GM19463 (cell line): ENCODE measurements at regions not wholly inside any gene's neighbourhood (a gene's known extent, or its start where the extent isn't known, plus 50 kb on each side); places are given as distances from the start of the nearest gene placed in this dataset.
"Not testable (repeated sequence)": the region's sequence is repeated elsewhere in the genome, so short reads cannot be mapped to it uniquely, and the experiment has no call there.

Experiments used
- ATAC-seq: cut with Tn5 transposase; IDR thresholded peaks from one replicate; pipeline ENCODE4 v1.9.1; 2021; ENCODE audit warnings: mild to moderate bottlenecking, moderate library complexity; ENCODE audit not compliant: unreplicated experiment

DNA sequence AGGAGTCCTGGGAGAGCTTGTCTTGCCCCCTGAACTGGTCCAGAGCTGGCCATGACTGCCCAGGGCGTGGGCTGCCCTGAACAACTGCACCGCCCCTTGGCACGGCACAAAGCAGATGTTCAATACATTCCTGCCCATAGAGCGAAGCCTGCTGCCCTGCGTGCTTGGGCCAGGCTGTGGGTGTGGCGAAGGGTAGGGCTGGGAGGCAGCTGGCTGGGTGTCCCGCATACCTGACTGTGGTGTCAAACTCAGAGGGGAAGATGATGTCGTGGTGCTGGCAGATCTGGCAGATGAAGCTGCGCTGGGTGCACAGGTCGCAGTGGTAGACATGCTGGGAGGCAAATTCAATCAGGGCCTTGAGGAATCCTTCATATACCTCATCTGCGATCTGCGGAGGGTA lies 124.2 kb upstream of the SMURF2 start:
- ATAC-seq = no peak

GRCh38 chr17:64785011-64785421 lies 122.9 kb upstream of the SMURF2 start:
- ATAC-seq = no peak

GRCh38 chr17:64784353-64785010 lies 122.4 kb upstream of the SMURF2 start:
- no peak for ATAC-seq

GRCh38 chr17:64783556-64784352 lies 121.6 kb upstream of the SMURF2 start:
- no peak for ATAC-seq

DNA sequence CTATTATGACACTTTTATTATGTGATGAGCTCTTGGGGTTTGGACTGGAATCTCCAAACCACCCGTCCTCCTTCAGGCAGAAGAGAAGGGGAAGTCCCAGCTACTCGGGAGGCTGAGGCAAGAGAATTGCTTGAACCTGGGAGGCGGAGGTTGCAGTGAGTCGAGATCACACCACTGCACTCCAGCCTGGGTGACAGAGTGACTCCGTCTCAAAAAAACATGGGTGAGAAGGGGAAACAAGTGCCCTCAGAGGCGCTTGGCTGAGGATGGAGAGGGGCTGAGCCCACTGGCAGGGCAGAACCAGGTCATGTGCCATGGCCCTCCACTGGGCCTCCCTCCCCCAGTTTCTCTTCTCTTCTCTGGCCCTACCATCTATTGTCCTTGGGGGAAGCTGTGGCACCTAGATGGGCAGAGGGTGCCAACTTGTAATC lies 120.9 kb upstream of the SMURF2 start:
- ATAC-seq = no peak

- ATAC-seq = no peak
Measured at GRCh38 chr17:64781810-64782555, 119.9 kb upstream of the SMURF2 start.

DNA sequence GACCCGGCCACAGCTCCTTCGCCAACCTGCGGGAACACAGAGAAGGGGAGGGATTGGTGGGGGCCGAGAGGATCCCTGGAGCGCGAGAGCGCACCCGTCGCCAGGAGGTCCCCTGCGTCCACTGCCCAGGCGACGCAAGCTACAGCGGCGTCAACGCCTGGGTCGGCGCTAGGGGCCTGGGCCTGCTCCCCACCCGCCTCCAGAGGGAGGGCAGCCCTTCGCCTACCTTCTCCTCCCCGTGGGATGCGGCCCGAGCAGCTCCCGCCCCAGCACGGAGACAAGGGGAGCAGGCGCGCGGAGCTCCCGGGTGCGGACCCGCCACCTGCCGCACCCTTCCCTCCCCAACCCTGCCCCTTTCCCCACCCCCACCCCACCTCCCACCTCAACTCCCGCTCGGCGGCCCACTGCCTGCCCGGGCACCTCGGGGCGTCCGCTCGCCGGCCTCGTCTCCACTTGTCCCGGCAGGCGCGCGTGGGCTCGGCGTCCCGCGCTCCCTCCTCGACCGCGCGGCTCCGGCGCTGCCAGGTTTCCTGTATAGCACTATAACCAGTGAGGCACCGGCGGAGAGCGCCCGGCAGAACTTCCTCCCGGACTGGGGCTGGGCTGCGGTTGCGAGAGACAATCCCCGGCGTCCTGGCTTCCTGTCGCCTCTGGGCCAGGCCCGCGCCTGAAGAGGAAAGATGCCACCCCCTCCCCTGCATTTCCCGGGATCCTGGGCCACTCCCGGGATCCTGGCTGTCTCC lies 119.1 kb upstream of the SMURF2 start:
- no peak for ATAC-seq

GRCh38 chr17:64780096-64781013 lies 118.2 kb upstream of the SMURF2 start:
- no peak for ATAC-seq

DNA sequence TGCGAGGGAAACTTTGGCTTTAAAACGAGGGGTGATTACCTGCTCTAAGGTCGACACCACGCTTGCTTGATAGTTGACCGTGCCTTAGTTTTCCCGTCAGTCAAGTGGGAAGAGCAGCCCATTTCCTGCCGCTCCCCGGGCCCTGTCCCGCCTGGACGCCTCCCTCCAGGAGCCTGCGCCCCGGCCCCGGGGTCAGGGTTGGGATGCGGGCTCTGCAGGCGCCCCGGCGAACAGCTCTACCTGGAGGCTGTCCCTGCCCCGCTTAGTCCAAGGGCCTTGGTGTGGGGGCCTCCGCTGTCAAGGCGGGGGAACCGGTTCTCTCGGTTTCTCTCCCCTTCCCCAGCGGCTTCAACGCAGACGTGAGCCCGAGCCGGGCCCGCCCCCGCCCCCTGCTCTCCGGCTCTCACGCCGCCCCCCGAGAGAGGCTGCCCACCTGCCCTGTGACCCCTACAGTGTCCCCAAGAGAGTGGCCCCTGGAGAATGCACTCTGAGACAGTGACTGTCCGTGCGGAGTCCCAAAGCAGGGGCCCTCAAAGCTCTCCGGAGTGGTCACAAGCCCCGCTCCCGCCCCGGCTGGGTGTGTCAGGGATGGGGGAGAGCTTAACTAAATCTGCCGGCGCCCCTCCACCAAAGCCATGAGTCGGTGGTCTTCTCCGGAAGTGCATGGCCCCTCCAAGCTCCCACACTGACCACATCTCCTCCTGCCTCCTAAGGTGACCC lies 117.4 kb upstream of the SMURF2 start:
- no peak for ATAC-seq

DNA sequence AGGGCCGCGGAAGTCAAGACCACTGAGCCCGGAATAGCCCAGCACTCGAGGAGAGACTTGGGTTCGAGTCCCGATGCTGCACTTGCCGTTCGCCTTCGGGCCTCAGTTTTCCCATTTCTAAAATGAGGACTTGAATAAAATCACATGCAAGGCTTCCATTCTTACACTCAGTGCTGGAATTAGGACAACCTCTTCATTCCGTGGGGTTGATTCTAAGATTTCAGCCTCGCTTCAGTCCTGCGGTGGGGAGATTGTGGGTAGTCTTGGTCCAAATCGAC lies 116.9 kb upstream of the SMURF2 start:
- ATAC-seq = not testable (repeated sequence)

- ATAC-seq = no peak
Measured at GRCh38 chr17:64778240-64779097, 116.4 kb upstream of the SMURF2 start.

DNA sequence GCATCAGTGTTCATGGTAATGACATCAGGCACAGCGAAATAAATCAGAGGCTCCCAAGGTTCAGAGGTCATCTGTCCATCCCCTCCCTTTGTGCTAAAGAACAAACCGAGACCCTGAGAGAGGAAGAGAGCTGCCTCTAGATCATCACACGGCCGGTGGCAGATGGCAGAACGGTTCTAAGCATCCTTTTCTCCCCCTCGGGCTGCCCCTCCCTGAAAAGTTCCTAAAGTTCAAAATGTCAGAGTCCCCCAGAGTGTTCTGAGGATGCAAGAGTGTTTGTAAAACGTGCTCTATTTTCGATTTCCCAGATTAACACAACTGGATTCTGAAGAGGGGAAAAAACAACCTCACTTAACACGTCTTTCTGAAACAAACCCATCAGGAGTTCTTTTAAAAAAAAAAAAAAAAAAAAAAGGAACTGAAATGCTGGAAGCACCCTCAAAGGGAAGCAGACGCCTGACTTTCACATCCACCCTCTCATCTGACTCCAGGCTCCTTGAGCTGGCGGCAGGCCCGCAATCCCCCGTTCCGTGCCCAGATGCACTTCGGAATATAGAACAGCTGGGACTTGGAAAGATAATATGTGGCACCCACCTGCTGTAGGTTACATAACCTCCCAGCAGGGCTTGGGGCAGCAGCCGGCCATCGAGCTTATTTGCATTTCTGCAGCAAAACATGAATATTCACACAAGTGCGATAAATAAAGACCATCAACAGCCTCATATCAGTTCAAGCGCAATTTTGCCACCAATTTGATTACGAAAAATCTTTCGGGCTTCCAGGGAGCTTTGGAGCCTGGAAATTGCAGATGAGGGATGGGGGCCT lies 115.5 kb upstream of the SMURF2 start:
- no peak for ATAC-seq

DNA sequence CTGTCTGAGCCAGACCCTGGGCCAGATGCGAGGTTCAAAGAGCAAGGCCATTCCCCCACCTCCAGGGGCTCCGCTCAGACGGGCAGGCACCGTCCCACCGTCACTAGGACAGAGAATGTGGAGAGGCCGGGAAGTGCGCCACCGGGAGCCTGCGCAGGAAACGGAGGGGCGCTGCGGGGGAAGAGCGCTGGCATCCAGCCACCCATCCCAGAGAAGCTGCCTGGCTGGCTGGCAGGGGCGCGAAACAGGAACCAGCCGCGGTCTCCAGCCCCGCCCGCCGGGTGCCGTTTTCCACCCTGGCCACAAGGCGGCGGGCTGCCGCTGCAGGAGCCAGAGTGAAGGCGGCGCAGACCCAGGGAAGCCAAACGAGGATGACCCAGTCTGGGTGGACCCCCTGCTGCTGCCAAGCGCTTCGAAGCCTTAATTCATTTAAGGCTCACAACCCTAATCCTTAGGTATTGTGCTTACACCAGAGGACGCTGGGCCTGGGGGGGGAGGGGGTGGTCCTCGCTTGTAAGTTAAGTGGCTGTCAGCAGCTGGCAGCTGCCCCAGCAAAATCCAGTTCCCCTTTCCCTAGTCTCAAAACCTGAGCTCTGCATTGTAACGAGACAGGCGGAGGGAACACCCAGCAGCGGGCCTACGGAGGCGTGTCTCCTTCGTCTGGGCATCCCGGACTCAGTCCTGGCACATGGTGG lies 114.8 kb upstream of the SMURF2 start:
- peak; percentile 63 for ATAC-seq

DNA sequence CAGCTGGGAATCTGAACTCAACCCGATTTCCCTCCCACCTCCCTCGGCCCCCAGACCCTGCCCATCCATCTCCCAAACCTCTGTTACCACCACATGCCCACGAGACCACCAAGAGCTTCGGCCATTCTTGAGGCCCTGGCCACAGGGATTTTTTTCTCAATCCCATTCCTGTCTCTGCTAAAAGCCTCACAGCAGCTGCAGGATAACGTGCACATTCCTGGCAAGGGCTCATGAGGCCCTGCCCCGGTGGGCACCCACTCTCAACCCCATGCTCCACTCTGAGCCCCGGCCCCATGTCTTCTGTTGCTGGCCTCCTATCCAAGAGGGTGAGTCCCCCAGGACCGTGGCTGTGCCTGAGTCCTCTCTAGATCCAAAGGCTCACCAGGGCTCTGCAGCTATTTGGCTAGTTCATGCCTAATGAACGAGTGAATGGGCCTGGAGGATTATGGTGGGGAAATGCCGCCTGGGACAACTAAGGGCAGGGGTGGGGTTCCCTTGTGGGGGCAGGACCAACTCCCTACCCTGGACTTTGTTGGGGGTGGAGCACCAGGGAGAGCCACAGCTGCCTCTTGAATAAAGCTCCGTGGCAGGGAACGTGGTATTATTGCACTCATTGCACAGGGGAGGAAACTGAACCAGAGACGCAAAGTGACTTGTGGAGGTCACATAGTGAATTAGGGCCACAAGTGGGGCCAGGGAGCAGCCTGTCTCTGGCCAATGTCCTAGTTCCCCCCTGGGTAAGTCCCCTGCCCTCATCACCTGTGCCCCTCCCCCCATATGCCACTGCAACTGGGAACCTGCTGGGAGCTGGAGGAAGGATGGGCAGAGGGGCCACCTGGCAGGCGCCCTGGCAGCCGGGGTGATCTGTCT lies 113.8 kb upstream of the SMURF2 start:
- ATAC-seq = no peak

DNA sequence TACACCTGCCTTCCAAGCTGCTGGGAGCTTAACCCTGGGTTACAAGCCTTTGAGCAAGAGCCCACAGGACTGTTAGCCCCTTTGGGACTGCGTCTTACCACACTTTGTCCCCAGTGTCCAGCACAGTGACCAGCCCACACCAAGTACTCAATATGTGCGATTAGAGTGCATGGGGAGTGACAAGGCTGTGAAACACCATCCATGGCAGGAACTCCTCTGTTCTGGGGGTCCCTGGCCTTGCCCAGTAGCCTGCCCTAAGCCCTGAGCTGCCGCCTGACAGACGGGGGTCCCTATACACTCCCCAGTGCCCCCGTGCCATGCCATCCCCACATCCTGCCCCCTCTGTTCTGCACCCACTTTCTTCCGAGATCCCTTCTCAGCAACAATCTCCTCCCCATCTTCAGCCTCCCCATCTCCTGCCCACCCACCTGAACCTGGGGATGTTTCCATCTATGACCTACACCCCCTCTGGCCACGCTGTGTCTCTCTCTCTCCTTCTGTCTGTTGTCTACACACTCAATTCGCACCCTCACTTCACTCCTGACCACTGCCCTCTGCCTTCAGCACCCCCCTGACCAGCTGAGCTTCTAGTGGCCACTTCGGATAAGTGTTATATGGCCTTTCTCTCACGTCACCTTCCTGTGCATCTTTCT lies 112.9 kb upstream of the SMURF2 start:
- no peak for ATAC-seq
